Heart left ventricle (tissue), 16 donors: ENCODE measurements at regions not wholly inside any gene's neighbourhood (a gene's known extent, or its start where the extent isn't known, plus 50 kb on each side); places are given as distances from the start of the nearest gene placed in this dataset.
A peak's percentile ranks its signal among the peaks of the same experiment; 100 is the strongest.

Experiments
- ATAC-seq, 4 donors: fragments of 200-7000 bp; cut with Tn5 transposase; one replicate each; pipeline ENCODE4 v1.9.1; 2020 to 2022; ENCODE audit warnings: moderate library complexity in 4 of 4, mild to moderate bottlenecking in 3 of 4, moderate number of reproducible peaks in 1 of 4
- DNase-seq, 5 donors: peaks; one replicate each; pipeline ENCODE4 v3.0.0-alpha.2; 2020
- H3K27ac ChIP-seq, 12 donors: fragments of 200-600 bp; sonication (generic) in 4 of 12; one replicate each; pipeline versions ENCODE4 v1.5.0 to v1.8.0; 2016 to 2022; ENCODE audit warnings: mild to moderate bottlenecking in 2 of 12
- H3K27me3 ChIP-seq, 9 donors: fragments of 200-600 bp; sonication (generic) in 2 of 9; one replicate each; pipeline versions ENCODE4 v1.5.1 to v1.8.0; 2016 to 2022; ENCODE audit warnings: mild to moderate bottlenecking in 3 of 9
- H3K36me3 ChIP-seq, 9 donors: fragments of 200-600 bp; sonication (generic) in 2 of 9; one replicate each; pipeline versions ENCODE4 v1.5.0 to v1.8.0; 2018 to 2022; ENCODE audit warnings: mild to moderate bottlenecking in 2 of 9
- H3K4me1 ChIP-seq, 12 donors: fragments of 200-600 bp; sonication (generic) in 4 of 12; one replicate each; pipeline versions ENCODE4 v1.5.0 to v1.8.0; 2016 to 2022; ENCODE audit warnings: mild to moderate bottlenecking in 3 of 12
- H3K4me3 ChIP-seq, 12 donors: fragments of 200-600 bp; sonication (generic) in 4 of 12; one replicate each; pipeline versions ENCODE4 v1.5.0 to v1.8.0; 2017 to 2022; ENCODE audit warnings: mild to moderate bottlenecking in 9 of 12, moderate library complexity in 4 of 12
- H3K9me3 ChIP-seq, 12 donors: fragments of 200-600 bp; sonication (generic) in 4 of 12; one replicate each; pipeline versions ENCODE4 v1.5.0 to v1.8.0; 2016 to 2022; ENCODE audit warnings: mild to moderate bottlenecking in 1 of 12
- POLR2A ChIP-seq, 2 donors: fragments of 450-650 bp; IDR thresholded peaks; one replicate each; pipeline ENCODE4 v1.6.1; 2017; ENCODE audit warnings: antibody characterized with exemption in 2 of 2, mild to moderate bottlenecking in 2 of 2, moderate library complexity in 2 of 2
- WGBS, 4 donors: extraction: QIAGEN DNeasy Blood & Tissue Kit in 2 of 4; methylation state at CpG; one replicate each; pipeline versions ENCODE4 v1.1.5 to v1.1.7; 2013 to 2018; 5-methylcytosine and 5-hydroxymethylcytosine counted together
- intact Hi-C, 10 donors: fragments of 100-400 bp; cut with DNase I; formaldehyde crosslinking; loops; one replicate each; pipeline versions ENCODE4 v1.11.1 to v1.14.2; 2022
- TF ChIP-seq, protein P1 (sequence below), 12 donors: fragments of 200-600 bp; sonication (generic) in 4 of 12; IDR thresholded peaks; one replicate each; pipeline versions ENCODE4 v1.5.0 to v1.8.0; 2018 to 2022; ENCODE audit warnings: antibody characterized with exemption in 12 of 12, mild to moderate bottlenecking in 5 of 12
- donor health status: ischemic (EF 13 %, LVEDD 7.1; RV severe dilation, severe dysfunction).
- donor health status: healthy with polysubstance abuse.
- donor health status: DM: no; HTN: yes; CAD: no.
- donor health status: DM: no; HTN: no; CAD: no.
- donor health status: ischemic (EF 25% LVEDD 6.9; RV normal size, moderate dysfunction).
- donor health status: ischemic (EF 25% LVEDD 5.7; RV mildly dilated, moderate dysfunction).
- donor health status: healthy.
- donor health status: DM: yes; HTN: yes; CAD: no.
- donor health status: ischemic (EF 35%, LVEDD 5.7; RV mildly dilated, moderate dysfunction).
- donor health status: nonischemic (EF 11% LVEDD 7.7; RV severe dilation, severe dysfunction).
- donor health status: DM: yes; HTN: yes; CAD: no.
- donor health status: PGD.
- donor health status: ischemic (EF 29% LVEDD 5.4; RV normal size, mild dysfunction).
- donor health status: nonischemic (EF 23%, LVEDD 6.1; RV moderate dilation, normal function).

DNA sequence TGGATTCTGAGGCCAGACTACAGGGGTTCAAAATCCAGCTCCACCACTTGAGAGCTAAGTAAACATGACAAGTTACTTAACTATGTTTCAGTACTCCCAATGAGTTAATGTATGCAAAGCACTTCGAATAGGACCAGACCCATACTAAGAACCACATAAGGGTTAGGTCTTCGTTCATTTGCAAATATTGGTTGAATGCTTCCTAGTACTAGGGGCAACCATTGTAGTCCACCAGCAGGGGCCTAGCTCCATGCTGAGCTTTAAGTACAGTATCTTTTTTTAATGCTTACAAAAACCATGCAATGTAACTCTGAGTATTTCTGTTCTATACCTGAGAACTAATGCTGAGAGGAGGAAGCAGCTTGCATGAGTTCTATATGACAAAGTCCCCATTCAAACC is 80.4 kb upstream of the PDE1C start:
- peak overlapping the region in 10 of 12 donors; percentile 11 to 86 (median 56) for H3K27ac ChIP-seq
- intact Hi-C loops, result loop anchor here in 7 of 10 donors (2.0 to 10.0 kb wide), 9 partner anchors 46 to 266 kb away; partner anchors contain the start of gene PDE1C (in 2 of the 7)

DNA sequence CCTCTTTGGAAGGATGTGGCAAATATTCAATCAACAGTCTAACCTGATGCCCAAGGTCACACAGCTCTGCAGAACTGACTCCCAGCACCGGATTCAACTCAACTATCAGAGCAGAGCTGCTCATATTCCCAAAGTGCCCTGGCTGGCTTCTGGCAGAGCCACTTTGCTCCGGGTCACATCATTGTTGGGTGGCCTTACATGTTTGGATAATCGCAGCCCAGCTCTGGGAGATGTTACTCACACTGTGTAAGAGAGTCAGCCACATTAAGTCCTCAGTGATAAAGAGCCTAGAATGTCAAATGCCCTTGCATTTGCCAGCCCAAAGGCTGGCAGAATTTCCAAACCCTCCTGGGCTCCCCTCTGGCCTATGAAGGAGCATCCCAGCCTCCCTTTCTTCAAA is 79.8 kb upstream of the PDE1C start:
- 30 to 65% (median 46%) methylated on average over 1 to 3 of the region's 3 CpGs for WGBS, 4 donors
- Histone ChIP-seq H3K4me1 (peaks cover 0 to 61% (median 20%) of the 10 kb centered on the region in 12 donors), H3K36me3 (no peaks in the 10 kb centered on the region), H3K27me3 (no peaks in the 10 kb centered on the region), H3K27ac (peak overlapping the region in 9 of 12 donors; percentile 14 to 86 (median 61)), H3K9me3 (peaks cover 0 to 7% (median 0%) of the 10 kb centered on the region in 12 donors), H3K4me3 (no peak overlapping the region)
- ATAC-seq, result peak; percentile 92 to 96 (median 95)
- TF ChIP-seq POLR2A (IDR thresholded peaks at IDR 0.05), result no peak
- TF ChIP-seq, protein P1, sequence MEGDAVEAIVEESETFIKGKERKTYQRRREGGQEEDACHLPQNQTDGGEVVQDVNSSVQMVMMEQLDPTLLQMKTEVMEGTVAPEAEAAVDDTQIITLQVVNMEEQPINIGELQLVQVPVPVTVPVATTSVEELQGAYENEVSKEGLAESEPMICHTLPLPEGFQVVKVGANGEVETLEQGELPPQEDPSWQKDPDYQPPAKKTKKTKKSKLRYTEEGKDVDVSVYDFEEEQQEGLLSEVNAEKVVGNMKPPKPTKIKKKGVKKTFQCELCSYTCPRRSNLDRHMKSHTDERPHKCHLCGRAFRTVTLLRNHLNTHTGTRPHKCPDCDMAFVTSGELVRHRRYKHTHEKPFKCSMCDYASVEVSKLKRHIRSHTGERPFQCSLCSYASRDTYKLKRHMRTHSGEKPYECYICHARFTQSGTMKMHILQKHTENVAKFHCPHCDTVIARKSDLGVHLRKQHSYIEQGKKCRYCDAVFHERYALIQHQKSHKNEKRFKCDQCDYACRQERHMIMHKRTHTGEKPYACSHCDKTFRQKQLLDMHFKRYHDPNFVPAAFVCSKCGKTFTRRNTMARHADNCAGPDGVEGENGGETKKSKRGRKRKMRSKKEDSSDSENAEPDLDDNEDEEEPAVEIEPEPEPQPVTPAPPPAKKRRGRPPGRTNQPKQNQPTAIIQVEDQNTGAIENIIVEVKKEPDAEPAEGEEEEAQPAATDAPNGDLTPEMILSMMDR (IDR thresholded peaks at IDR 0.05), result no peak
- peak in 4 of 5 donors; percentile 69 to 87 (median 79) for DNase-seq
- intact Hi-C loops, result loop anchor here in 7 of 10 donors (2.0 to 10.0 kb wide), 9 partner anchors 45 to 265 kb away; partner anchors contain the start of gene PDE1C (in 2 of the 7)

More for the DNA sequence above, 80.4 kb upstream of the PDE1C start:
- H3K4me1 ChIP-seq, result peaks cover 0 to 66% (median 21%) of the 10 kb centered on the region in 12 donors
- WGBS, 4 donors, result 77 to 78% (median 78%) methylated on average over 2 of the region's 2 CpGs
- ATAC-seq, result no peak
- no peak for TF ChIP-seq POLR2A (IDR thresholded peaks at IDR 0.05)
- TF ChIP-seq, protein P1 (IDR thresholded peaks at IDR 0.05), result no peak
- peaks cover 0 to 7% (median 0%) of the 10 kb centered on the region in 12 donors for H3K9me3 ChIP-seq
- DNase-seq, result no peak
- H3K27me3 ChIP-seq, result no peaks in the 10 kb centered on the region
- no peak overlapping the region for H3K4me3 ChIP-seq
- no peaks in the 10 kb centered on the region for H3K36me3 ChIP-seq

DNA sequence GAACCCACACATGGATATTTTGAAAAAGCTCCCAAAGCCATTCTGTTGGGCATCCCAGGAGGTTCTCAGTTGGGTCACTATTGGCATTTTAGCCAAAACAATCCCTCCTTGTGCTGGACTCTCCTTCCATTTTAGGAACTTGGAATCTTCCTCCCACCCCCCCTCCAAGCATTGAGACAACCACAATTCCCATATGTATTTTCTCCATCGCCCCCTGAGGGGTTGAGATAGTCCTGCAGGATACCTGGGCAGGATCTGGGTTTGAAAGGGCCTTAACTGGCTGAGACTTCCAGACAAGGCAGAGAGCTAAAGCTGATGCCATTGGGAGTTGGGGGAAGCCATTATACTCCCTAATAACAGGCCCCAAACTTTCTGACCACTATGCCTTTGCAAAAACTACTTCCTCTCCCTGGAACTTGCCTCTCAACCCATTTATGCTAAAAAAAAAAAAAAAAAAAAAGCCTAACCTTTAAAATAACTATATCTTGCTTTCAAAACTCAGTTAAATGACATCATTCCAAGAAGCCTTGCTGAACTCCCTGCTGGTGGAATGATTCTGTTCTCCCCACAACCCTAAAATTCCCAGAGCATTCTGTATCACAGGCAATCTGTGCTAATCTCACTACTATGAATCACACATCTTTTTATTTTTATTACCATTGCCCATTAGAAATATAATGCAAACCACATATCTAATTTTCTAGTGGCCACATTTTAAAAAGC is 77.5 kb upstream of the PDE1C start:
- Histone ChIP-seq H3K36me3 (no peaks in the 10 kb centered on the region), H3K4me3 (no peak overlapping the region), H3K27ac (no peak overlapping the region), H3K27me3 (no peaks in the 10 kb centered on the region), H3K9me3 (peaks cover 0 to 7% (median 0%) of the 10 kb centered on the region in 12 donors), H3K4me1 (peaks cover 0 to 40% (median 11%) of the 10 kb centered on the region in 12 donors)
- no peak for TF ChIP-seq POLR2A (IDR thresholded peaks at IDR 0.05)
- TF ChIP-seq, protein P1 (IDR thresholded peaks at IDR 0.05), result no peak
- WGBS, 4 donors, result 69 to 89% (median 86%) methylated on average over 1 of the region's 1 CpG
- intact Hi-C loops, result no loop called here
- DNase-seq (no peak), ATAC-seq (no peak)

DNA sequence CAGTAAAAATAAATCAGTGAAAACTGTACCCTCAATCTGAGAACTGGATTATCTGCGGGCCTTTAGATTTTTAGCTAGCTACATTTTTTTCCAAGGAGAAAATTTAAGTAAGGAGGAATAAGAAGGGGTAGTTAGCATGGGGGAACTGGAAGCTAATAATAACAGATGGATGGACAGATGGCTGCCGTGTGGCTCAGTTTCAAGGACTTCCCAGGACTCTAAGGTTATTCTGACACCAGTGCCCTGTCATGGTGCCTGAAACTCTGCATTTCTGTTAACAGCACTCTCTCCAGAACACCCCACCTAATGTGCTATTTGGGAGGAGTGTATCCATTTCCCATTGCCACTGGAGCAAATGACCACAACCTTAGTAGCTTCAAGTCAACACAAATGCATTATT is 75.7 kb upstream of the PDE1C start:
- WGBS, 4 donors, result 75 to 82% (median 78%) methylated on average over 2 of the region's 2 CpGs
- intact Hi-C loops, result no loop called here
- Histone ChIP-seq H3K4me1 (peaks cover 0 to 26% (median 4%) of the 10 kb centered on the region in 12 donors), H3K9me3 (peaks cover 0 to 7% (median 0%) of the 10 kb centered on the region in 12 donors), H3K36me3 (no peaks in the 10 kb centered on the region), H3K27ac (no peak overlapping the region), H3K27me3 (no peaks in the 10 kb centered on the region), H3K4me3 (no peak overlapping the region)
- no peak for ATAC-seq
- TF ChIP-seq, protein P1 (IDR thresholded peaks at IDR 0.05), result no peak
- TF ChIP-seq POLR2A (IDR thresholded peaks at IDR 0.05), result no peak
- DNase-seq, result no peak
